ENCODE measurements at regions not wholly inside any gene's neighbourhood (a gene's known extent, or its start where the extent isn't known, plus 50 kb on each side); places are given as distances from the start of the nearest gene placed in this dataset.

GRCh38 chr9:29657821-29658220 lies 2084.5 kb upstream of the C9orf72 start:
- Histone ChIP-seq H3K27me3 (ENCODE audit: insufficient read depth, low read length) (no peaks in the 10 kb centered on the region), H3K27ac (ENCODE audit: low read depth, low read length, poor library complexity, severe bottlenecking) (no peak overlapping the region), H2AFZ (ENCODE audit: low read length) (no peak overlapping the region), H4K20me1 (ENCODE audit: insufficient read depth, low read length) (no peaks in the 10 kb centered on the region), H3K4me2 (ENCODE audit: low read length) (no peak overlapping the region), H3K79me2 (ENCODE audit: insufficient read depth, low read length) (no peaks in the 10 kb centered on the region), H3K4me3 (ENCODE audit: low read depth, low read length, poor library complexity, severe bottlenecking) (no peak overlapping the region), H3K9me2 (ENCODE audit: low read depth, low read length) (no peaks in the 10 kb centered on the region), H3K4me1 (ENCODE audit: insufficient read depth, low read length, severe bottlenecking) (no peaks in the 10 kb centered on the region), H3K36me3 (ENCODE audit: insufficient read depth, low read length) (no peaks in the 10 kb centered on the region), H3K9ac (ENCODE audit: low read length) (no peak overlapping the region), H3K9me3 (ENCODE audit: low read length) (no peaks in the 10 kb centered on the region), H3F3A (ENCODE audit: insufficient read depth, low read length) (0 out of 2 replicates have a peak, but pooled peaks cover 3% of the 10 kb centered on the region)
- TF ChIP-seq EZH2 (IDR thresholded peaks at IDR 0.05; ENCODE audit: borderline replicate concordance, low read length) (no peak), CTCF (IDR thresholded peaks at IDR 0.05; ENCODE audit: low read length) (no peak)

- no peaks in the 10 kb centered on the region for H4K20me1 ChIP-seq (ENCODE audit: insufficient read depth, low read length)
- no peaks in the 10 kb centered on the region for H3K27me3 ChIP-seq (ENCODE audit: insufficient read depth, low read length)
- H3K9ac ChIP-seq (ENCODE audit: low read length): no peak overlapping the region
- H3K36me3 ChIP-seq (ENCODE audit: insufficient read depth, low read length): no peaks in the 10 kb centered on the region
- TF ChIP-seq CTCF (IDR thresholded peaks at IDR 0.05; ENCODE audit: low read length): no peak
- no peak for TF ChIP-seq EZH2 (IDR thresholded peaks at IDR 0.05; ENCODE audit: borderline replicate concordance, low read length)
- H3F3A ChIP-seq (ENCODE audit: insufficient read depth, low read length): 0 out of 2 replicates have a peak, but pooled peaks cover 3% of the 10 kb centered on the region
- H3K79me2 ChIP-seq (ENCODE audit: insufficient read depth, low read length): no peaks in the 10 kb centered on the region
- no peak overlapping the region for H3K27ac ChIP-seq (ENCODE audit: low read depth, low read length, poor library complexity, severe bottlenecking)
- no peak overlapping the region for H2AFZ ChIP-seq (ENCODE audit: low read length)
- H3K9me3 ChIP-seq (ENCODE audit: low read length): no peaks in the 10 kb centered on the region
- H3K9me2 ChIP-seq (ENCODE audit: low read depth, low read length): no peaks in the 10 kb centered on the region
- H3K4me1 ChIP-seq (ENCODE audit: insufficient read depth, low read length, severe bottlenecking): no peaks in the 10 kb centered on the region
- no peak overlapping the region for H3K4me2 ChIP-seq (ENCODE audit: low read length)
- no peak overlapping the region for H3K4me3 ChIP-seq (ENCODE audit: low read depth, low read length, poor library complexity, severe bottlenecking)
Measured at GRCh38 chr9:29659014-29659413, 2085.7 kb upstream of the C9orf72 start.

GRCh38 chr9:29659736-29660135 lies 2086.5 kb upstream of the C9orf72 start:
- Histone ChIP-seq H3K9me2 (ENCODE audit: low read depth, low read length) (no peaks in the 10 kb centered on the region), H3K4me1 (ENCODE audit: insufficient read depth, low read length, severe bottlenecking) (no peaks in the 10 kb centered on the region), H3K9ac (ENCODE audit: low read length) (no peak overlapping the region), H3K9me3 (ENCODE audit: low read length) (no peaks in the 10 kb centered on the region), H3K36me3 (ENCODE audit: insufficient read depth, low read length) (no peaks in the 10 kb centered on the region), H3K4me2 (ENCODE audit: low read length) (no peak overlapping the region), H2AFZ (ENCODE audit: low read length) (no peak overlapping the region), H3K79me2 (ENCODE audit: insufficient read depth, low read length) (no peaks in the 10 kb centered on the region), H3K4me3 (ENCODE audit: low read depth, low read length, poor library complexity, severe bottlenecking) (no peak overlapping the region), H4K20me1 (ENCODE audit: insufficient read depth, low read length) (no peaks in the 10 kb centered on the region), H3F3A (ENCODE audit: insufficient read depth, low read length) (0 out of 2 replicates have a peak, but pooled peaks cover 3% of the 10 kb centered on the region), H3K27me3 (ENCODE audit: insufficient read depth, low read length) (no peaks in the 10 kb centered on the region), H3K27ac (ENCODE audit: low read depth, low read length, poor library complexity, severe bottlenecking) (no peak overlapping the region)
- TF ChIP-seq EZH2 (IDR thresholded peaks at IDR 0.05; ENCODE audit: borderline replicate concordance, low read length) (no peak), CTCF (IDR thresholded peaks at IDR 0.05; ENCODE audit: low read length) (no peak)
